HG03025 (cell line): ENCODE measurements at regions not wholly inside any gene's neighbourhood (a gene's known extent, or its start where the extent isn't known, plus 50 kb on each side); places are given as distances from the start of the nearest gene placed in this dataset.

Experiments
- ATAC-seq: cut with Tn5 transposase; IDR thresholded peaks from one replicate; pipeline ENCODE4 v1.9.1; 2021; ENCODE audit warnings: mild to moderate bottlenecking, moderate library complexity; ENCODE audit not compliant: unreplicated experiment, low FRiP score

GRCh38 chr2:8073916-8074315, 607.9 kb upstream of the ID2 start:
- ATAC-seq, result no peak

GRCh38 chr2:8076448-8077342, 605.2 kb upstream of the ID2 start:
- ATAC-seq, result no peak

GRCh38 chr2:8078705-8079104, 603.2 kb upstream of the ID2 start:
- no peak for ATAC-seq

GRCh38 chr2:8080063-8080462, 601.8 kb upstream of the ID2 start:
- ATAC-seq, result no peak

- no peak for ATAC-seq
These were observed 600.7 kb upstream of the ID2 start for GRCh38 chr2:8081130-8081529.

GRCh38 chr2:8082840-8083239, 599.0 kb upstream of the ID2 start:
- no peak for ATAC-seq

DNA sequence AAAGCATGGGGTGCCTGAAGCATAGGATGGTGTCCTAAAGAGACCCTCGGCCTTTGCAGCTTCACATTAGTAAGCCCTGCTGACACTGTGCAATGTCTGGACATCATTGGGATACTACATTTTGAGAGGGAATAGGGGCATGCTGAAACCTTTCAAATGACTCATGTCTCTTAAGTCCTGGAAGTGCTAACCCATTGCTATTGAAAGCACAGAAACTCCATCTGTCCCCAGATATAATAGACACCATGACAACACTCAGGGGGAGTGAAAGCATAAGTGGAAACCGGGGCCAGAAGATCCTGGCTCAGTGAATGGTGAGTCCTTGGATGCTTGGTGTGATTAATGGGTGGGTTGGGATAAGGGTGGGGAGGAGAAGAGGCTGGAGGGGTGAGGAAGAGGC, 595.5 kb upstream of the ID2 start:
- no peak for ATAC-seq

- no peak for ATAC-seq
These were observed 594.9 kb upstream of the ID2 start for GRCh38 chr2:8086796-8087479.

- no peak for ATAC-seq
These were observed 594.4 kb upstream of the ID2 start for GRCh38 chr2:8087480-8087840.

DNA sequence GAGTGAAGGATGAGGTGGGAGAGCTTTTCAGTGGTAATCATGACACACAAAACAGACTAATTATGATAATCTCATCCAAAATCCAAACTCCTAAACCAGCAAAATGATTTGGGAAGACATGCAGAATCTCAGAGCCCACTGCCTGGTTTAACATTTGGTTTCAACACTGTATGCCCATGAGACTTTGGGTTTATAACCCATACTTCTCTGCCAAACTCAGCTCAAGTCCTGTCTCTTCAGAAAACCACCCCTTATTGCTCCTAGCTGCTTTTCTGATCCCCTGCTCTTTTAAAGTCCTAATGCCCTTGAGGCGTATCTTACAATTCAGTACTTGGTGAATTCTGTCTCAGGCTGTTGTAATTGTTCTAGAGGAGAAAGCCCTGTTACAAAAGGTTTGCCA, 593.0 kb upstream of the ID2 start:
- ATAC-seq, result no peak

- ATAC-seq, result no peak
These were observed 592.3 kb upstream of the ID2 start for GRCh38 chr2:8089596-8089995.

GRCh38 chr2:8090748-8091700, 590.8 kb upstream of the ID2 start:
- ATAC-seq, result no peak

DNA sequence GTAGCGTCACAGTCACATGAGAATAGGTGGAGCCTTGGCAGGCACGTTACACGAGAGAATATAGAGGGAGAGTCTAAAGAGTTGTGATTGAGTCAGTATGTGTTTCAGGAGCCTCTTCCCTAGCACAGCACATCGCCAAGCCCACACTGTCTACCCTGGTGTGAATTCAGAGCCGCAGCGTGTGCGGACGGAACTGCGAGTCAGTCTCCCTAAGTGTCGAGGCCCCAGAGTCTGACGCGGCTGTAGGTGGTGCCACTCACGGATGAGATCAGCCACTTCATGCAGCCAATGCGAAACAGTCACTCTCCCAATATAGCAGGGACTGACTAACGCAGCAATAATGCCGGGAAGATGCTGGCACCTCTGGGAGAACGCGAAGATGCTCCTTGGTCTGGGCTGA, 587.3 kb upstream of the ID2 start:
- no peak for ATAC-seq

DNA sequence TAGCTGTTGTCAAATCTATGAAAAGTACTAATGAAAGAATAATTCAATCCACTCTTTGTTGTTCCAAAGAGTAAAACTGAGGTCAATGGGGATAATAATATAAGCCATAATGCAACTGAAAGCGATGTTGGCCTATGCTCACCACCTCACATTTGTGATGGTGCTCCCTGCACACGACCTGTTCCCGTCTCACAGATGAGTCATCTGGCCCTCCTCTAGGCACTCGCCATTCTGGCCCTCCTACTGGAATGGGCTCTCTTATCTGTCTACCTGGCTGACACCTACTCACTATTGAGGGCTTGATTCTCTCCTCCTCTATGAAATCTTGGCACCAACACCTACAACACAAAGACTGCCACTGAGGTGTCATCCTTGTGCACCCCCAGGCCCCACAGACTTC, 585.9 kb upstream of the ID2 start:
- ATAC-seq, result no peak

DNA sequence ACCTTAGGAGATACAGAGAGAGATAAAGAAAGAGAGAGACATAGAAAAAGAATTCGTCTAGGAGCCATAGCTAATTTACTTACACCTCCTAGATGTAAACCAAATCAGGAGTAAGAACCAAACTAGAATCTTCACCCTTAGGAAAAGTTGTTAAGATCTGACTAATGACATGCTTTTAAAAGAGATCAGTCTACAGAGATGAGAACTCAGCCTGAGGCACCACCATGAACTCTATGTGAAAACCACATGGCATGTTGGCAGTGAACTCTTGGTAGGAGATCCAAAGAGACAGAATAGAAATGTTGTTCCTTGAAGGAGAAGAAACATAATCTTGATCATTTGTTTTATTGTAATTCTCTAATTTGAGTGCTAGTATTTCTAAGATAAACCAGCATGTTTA, 585.4 kb upstream of the ID2 start:
- ATAC-seq, result no peak

DNA sequence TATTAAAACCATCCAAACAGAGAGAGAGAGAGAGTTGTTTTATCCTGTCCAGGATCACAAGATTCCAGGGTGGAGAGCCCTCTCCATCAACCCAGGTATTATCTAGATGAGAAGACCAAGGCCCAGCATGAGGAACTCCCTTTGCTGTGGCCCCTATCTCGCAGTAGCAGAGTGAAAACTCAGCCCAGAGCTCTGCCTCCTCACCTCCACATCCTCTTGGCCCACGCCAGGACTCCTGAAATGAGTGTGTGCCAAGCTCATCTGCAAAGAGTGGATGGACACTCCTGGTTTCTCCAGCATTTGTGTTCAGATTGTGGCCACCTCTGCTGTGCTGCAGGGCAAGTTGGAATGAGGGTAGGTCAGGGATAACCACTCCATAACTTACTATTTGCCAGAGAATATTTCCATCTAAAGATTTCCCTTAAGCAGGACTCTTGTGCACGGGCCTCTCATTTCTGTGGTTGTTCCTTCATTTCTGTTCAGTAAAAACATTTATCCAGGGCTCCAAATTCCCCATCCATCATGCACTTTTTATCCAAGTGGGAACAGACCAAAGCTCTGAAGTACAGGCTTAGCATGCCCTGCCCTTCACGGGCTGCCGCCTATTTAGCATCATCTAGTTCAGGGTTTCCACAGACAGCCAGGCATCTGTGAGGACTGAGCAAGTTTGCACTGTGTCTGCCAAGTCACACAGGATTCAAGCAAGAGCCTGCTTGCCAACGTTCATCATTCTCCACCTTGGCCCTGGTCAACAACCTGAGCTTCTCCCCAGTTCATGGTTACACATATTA, 583.2 kb upstream of the ID2 start:
- ATAC-seq, result no peak

GRCh38 chr2:8099267-8099582, 582.6 kb upstream of the ID2 start:
- no peak for ATAC-seq

DNA sequence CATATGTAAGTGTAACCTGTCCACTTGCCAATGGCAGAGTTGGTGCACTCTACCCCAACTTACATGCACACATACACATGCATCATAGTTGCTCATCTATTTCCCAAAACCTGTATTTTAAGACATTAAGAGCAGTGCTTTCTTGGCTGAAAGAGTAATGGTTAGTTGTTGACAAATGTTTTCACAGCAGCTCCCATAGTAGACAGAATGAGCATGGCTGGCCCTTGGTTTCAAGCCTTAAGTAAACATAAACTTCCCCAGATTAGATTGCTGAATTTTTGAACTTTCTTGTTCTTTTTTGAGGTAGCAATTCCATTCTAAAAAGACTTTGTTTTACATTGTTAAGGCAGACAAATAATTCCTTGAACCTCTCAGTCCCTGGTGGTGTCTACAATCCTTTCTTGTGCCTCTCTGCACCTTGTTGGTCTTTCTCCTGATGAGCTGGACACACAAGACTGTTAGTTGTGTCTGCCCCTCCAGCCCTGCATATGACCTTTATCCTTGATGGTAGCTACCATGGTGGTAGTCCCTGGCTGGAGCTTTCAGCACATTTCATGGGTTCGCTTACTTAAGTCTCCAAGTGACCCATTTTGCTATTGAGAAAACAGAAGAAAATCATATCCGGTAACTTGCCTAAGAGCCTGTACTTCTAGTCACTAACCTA, 580.1 kb upstream of the ID2 start:
- no peak for ATAC-seq

- no peak for ATAC-seq
These were observed 579.4 kb upstream of the ID2 start for GRCh38 chr2:8102470-8102869.
